HG03439 (cell line): ENCODE measurements at regions not wholly inside any gene's neighbourhood (a gene's known extent, or its start where the extent isn't known, plus 50 kb on each side); places are given as distances from the start of the nearest gene placed in this dataset.
A peak's percentile ranks its signal among the peaks of the same experiment; 100 is the strongest.
"Not testable (repeated sequence)": the region's sequence is repeated elsewhere in the genome, so short reads cannot be mapped to it uniquely, and the experiment has no call there.

Source experiments
- ATAC-seq: cut with Tn5 transposase; IDR thresholded peaks from one replicate; pipeline ENCODE4 v1.9.1; 2021; ENCODE audit warnings: mild to moderate bottlenecking, moderate library complexity; ENCODE audit not compliant: unreplicated experiment

DNA sequence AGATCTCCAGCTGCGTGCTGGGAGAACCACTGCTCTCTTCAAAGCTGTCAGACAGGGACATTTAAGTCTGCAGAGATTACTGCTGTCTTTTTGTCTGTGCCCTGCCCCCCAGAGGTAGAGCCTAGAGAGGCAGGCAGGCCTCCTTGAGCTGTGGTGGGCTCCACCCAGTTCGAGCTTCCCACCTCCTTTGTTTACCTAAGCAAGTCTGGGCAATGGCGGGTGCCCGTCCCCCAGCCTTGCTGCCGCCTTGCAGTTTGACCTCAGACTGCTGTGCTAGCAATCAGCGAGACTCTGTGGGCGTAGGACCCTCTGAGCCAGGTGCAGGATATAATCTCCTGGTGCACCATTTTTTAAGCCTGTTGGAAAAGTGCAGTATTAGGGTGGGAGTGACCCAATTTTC lies 128.6 kb downstream of the ACTR3 start:
- ATAC-seq, result not testable (repeated sequence)

DNA sequence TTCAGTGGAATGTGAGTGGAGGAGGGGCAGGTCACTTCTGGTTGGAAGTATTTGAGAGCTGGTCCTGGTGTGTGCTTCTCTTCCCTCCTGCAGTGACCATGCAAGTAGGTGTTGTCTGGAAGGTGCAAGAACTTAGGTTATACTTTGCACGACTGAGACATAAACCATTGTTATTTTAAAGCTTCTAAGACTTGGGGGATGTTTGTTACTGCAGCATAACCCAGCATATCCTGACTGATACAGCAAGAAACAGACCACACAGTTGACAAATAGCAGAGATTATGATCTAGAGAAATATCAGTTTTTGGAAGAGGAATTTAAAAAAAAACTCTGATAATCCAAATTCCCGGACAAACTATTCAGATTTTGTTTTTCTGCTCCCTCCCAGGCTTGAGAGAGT lies 130.8 kb downstream of the ACTR3 start:
- ATAC-seq, result no peak

DNA sequence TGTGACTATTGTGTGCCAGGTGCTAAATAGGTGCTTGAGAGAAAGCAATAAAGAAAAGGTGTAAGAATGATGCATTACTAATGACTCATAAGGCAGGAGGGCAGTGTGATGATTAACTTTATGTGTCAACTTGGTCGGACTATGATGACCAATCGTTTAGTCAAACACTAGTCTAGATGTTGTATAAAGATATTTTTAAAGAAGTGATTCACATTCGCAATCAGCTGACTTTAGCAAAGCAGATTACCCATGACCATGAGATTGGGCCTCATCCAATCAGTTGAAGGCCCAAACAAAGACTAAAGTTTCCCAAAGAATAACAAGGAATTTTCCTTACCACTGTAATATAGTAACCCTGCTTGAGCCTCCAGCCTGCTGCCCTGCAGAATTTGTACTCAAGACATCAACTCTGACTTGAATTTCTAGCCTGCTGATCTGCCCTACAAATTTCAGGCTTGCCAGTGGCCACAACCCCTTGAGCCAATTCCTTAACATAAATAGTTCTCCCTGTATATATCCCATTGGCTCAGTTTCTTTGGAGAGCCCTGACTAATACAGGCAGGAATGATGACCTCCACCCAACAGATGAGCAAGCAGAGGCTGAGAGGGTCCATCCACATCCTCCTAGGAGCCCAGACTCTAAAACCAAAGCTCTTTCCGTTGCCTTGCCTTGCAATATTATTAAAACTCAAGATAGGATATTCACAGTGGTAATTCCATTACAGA lies 132.6 kb downstream of the ACTR3 start:
- ATAC-seq, result no peak

DNA sequence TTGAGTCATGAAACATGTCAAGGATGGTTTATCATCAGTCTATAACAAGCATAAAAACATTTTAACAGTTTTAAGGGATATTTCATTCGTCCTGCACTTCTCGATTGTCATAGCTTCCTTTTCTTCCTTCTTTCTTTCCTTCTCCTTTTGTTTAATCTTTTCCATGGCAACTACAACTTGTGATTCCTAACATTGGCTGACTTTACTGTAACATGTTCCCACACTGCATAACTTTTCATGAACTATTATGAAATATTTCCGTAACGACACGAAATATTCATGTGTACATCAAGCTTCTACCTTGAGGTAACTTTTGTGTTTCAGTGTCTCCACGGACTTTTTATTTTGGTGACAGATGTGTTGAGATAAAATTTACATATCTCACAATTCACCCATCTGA lies 134.4 kb downstream of the ACTR3 start:
- ATAC-seq, result no peak

GRCh38 chr2:114025030-114025429 lies 135.1 kb downstream of the ACTR3 start:
- ATAC-seq, result no peak

- no peak for ATAC-seq
Observed at GRCh38 chr2:114027437-114027836, 137.5 kb downstream of the ACTR3 start.

GRCh38 chr2:114031605-114032505 lies 142.0 kb downstream of the ACTR3 start:
- ATAC-seq, result no peak

GRCh38 chr2:114032705-114033104 lies 142.8 kb downstream of the ACTR3 start:
- no peak for ATAC-seq

DNA sequence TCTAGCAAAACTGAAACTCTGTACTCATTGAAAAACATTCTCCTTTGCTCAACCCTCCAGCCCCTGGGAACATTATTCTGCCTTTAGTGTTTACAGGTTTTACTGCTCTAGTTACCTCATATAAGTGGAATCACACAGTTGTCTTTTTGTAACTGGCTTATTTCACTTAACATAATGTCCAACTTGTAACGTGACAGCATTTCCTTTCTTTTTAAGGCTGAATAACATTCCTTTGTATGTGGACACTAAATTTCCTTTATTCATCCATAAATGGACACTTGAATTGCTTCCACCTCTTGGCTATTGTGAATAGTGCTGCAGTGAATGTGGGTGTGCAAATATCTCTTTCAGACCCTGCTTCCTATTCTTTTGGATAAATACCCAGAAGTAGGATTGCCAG lies 144.9 kb downstream of the ACTR3 start:
- no peak for ATAC-seq

DNA sequence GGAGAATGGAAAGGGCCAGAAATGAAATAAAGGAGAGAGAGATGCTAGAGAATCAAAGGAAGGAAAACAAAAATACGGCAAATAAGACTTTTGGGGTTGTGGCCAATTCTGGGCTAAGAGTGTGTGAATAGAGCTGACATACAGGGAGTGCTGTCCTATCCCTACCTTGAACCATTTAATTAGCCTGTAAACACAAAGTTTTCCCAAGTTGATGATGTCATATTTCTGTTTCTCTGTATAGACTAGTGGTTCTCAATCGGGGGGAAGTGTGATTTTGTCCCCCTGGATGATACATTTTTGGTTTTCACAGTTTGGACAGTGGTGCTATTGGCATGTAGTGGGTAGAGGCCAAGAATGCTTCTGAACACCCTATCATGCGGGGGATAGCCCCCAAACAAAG lies 148.8 kb downstream of the ACTR3 start:
- ATAC-seq, result no peak

DNA sequence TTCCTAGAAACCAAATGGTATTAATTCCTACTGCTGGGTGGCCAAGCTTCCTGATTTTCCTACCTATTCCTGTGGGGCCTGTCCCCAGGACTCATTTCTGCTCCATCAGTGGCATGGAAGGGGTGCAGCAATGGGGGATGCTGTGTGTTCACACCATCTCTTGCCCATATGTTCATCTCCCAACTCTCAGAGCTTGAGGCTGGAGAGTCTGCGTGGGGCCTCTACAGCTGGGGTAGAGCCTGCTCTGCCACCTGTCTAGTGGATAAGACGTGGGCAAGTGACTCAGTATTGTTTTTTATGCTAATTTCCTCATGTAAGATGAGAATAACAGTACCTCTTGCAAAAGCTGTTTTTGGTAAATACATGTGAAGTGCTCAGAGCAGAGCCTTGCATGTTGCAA lies 149.8 kb downstream of the ACTR3 start:
- no peak for ATAC-seq

- no peak for ATAC-seq
Observed at GRCh38 chr2:114040826-114041225, 150.9 kb downstream of the ACTR3 start.

DNA sequence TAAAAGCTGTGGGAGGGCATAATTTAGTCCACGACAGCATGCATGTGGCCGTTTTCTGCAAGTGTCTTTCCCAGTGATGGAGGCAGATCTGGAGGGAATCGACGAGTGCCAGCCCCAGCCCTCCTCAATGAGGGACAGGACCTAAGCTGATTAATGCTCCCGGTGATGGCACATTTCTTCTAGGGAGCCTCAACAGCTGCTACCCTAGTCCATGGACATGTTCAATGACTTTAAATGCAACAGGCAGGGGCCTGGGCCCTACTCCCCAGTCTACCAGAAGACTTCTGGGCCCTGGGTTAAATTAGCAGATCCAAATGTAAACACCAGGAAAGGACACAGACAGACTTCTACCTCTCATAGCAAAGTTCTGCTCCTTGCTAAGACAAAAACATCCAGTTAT lies 155.1 kb downstream of the ACTR3 start:
- no peak for ATAC-seq

DNA sequence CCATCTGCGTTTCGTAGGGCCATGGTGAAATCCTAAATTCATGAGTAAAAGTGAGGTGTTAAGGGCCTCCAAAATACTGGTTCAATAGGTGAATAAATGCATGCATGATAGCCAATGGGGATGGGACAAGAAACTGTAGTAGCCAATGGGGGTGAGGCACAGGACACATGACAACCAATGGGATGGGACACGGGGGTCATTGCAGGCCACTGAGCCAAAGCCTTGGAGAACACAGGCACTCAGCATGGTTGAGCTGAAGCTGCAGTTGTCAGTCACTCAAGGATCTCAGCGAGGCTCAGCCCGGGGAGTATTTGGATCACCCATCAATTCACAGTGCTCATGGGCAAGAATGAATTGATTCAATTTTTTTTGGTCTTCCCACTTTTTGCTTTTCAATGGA lies 156.5 kb downstream of the ACTR3 start:
- no peak for ATAC-seq

DNA sequence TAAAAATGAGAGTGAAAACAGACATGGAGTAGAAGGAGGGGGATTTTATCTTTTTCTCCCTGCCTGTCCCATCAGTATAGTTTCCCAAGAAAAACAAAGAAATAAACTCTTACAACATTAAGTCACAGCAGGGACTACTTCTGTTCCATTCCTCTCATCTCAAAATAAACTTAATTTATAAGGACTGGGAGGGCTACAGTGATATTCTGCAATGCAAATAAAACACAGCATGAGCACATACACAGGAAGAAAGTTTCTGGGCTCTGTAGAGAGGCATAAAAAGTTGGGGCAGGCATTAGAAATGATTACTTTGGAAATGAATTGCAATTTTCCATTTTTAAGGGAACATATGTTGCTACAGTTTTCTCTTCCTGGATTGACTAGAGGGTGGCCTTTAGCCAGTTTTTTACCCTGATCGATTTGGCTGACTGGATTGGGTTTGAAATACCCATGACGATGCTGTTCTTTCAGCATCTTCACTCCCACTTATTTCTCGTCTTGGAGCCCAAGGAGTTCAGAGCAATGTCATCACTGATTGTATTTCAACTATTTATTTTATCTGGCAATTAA lies 157.1 kb downstream of the ACTR3 start:
- ATAC-seq, result no peak

- ATAC-seq, result no peak
Observed at GRCh38 chr2:114049280-114049679, 159.4 kb downstream of the ACTR3 start.

GRCh38 chr2:114049826-114050225 lies 159.9 kb downstream of the ACTR3 start:
- ATAC-seq, result no peak

- ATAC-seq, result peak; percentile 67
Observed at GRCh38 chr2:114056294-114057143, 166.6 kb downstream of the ACTR3 start.

DNA sequence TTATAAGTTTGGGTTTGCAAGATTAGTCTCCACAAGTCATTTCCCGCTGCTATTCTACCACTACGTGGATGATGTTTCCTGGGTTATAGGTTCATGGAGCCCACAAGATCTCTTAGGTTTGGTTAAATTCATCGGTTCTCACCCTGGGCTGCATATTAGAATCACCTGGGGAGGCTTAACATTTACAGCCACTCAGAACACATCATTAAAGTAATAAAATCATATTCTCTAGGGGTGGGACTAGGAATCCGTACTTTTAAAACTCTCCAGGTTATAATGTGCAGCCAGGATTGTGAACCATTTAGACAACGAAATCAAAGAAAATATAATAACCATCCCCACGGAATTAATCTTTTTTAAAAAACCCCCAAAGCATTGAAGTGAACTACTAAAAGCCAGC lies 167.7 kb downstream of the ACTR3 start:
- ATAC-seq, result no peak

- no peak for ATAC-seq
Observed at GRCh38 chr2:114061566-114062098, 171.7 kb downstream of the ACTR3 start.

DNA sequence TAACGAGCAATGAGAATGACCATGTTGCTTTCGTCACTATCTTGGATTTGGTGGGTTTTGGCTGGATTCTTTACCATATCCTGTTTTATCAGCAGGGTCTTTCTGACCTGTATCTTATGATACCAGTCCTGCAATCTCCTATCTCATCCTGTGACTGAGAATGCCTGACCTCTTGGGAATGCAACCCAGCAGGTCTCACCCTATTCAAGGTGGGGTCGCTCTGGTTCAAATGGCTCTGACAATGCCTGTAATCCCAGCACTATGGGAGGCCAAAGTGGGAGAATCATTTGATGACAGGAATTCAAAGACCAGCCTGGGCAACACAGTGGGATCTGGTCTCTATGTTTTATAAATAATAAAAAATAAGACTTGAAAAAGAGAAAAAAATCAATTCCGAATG lies 173.5 kb downstream of the ACTR3 start:
- no peak for ATAC-seq
